Parathyroid adenoma (tissue), 2 donors: ENCODE measurements at regions not wholly inside any gene's neighbourhood (a gene's known extent, or its start where the extent isn't known, plus 50 kb on each side); places are given as distances from the start of the nearest gene placed in this dataset.

ENCODE experiments used
- H2AFZ ChIP-seq: fragments of 300-600 bp; sonication (generic); one replicate; pipeline ENCODE4 v1.7.0; 2017; ENCODE audit warnings: antibody characterized with exemption, mild to moderate bottlenecking
- H3K27ac ChIP-seq: fragments of 300-600 bp; sonication (generic); one replicate; pipeline ENCODE4 v1.7.0; 2017
- H3K27me3 ChIP-seq: fragments of 300-600 bp; sonication (generic); one replicate; pipeline ENCODE4 v1.7.0; 2017; ENCODE audit warnings: low read length; ENCODE audit not compliant: control insufficient read depth, insufficient read depth
- H3K36me3 ChIP-seq: fragments of 300-600 bp; sonication (generic); one replicate; pipeline ENCODE4 v1.7.0; 2017; ENCODE audit warnings: low read length; ENCODE audit not compliant: control insufficient read depth, insufficient read depth
- H3K4me1 ChIP-seq: fragments of 300-600 bp; sonication (generic); one replicate; pipeline ENCODE4 v1.7.0; 2017; ENCODE audit warnings: control low read depth
- H3K4me2 ChIP-seq: fragments of 300-600 bp; sonication (generic); one replicate; pipeline ENCODE4 v1.7.0; 2017; ENCODE audit warnings: low read length
- H3K4me3 ChIP-seq: fragments of 300-600 bp; sonication (generic); one replicate; pipeline ENCODE4 v1.7.0; 2017; ENCODE audit warnings: low read depth, low read length
- H3K79me2 ChIP-seq: fragments of 300-600 bp; sonication (generic); one replicate; pipeline ENCODE4 v1.7.0; 2017; ENCODE audit warnings: control low read depth
- H3K9ac ChIP-seq: fragments of 300-600 bp; sonication (generic); one replicate; pipeline ENCODE4 v1.7.0; 2017; ENCODE audit warnings: mild to moderate bottlenecking
- H3K9me3 ChIP-seq: fragments of 300-600 bp; sonication (generic); one replicate; pipeline ENCODE4 v1.7.0; 2017; ENCODE audit warnings: low read length; ENCODE audit not compliant: control insufficient read depth
- TF ChIP-seq, protein P1 (sequence below): fragments of 300-600 bp; sonication (generic); IDR thresholded peaks from one replicate; pipeline ENCODE4 v1.7.0; 2017; ENCODE audit warnings: antibody characterized with exemption, mild to moderate bottlenecking
- donor health status: primary hyperparathyroidism.

DNA sequence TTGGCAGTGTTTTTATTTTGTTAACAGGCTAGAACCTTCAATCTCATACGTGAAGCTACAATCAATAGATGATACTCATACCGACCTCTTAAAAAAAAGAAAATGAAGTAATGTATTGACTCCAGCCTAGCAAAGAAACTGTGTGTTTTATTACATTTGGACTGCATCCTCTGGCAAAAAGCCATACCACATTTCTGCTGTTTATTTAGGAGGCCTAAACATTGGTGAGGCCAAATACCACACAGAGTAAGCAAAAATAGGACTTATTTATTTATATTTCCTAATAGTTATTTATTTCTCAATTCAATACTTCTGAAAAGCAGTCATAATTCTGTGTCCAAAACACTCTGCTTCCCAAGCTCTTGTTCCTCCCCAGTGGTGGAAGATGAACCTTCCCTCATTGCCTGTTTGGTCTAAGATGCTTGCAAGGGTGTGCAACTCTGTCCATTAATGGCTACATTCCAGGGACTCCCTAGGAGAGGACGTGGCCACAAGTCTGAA, 398.8 kb upstream of the KLF6 start:
- Histone ChIP-seq H3K27ac (no peak overlapping the region), H3K9me3 (no peaks in the 10 kb centered on the region), H3K27me3 (no peaks in the 10 kb centered on the region), H3K9ac (no peak overlapping the region), H3K36me3 (no peaks in the 10 kb centered on the region), H3K4me3 (no peak overlapping the region), H2AFZ (no peak overlapping the region), H3K79me2 (no peaks in the 10 kb centered on the region), H3K4me2 (no peak overlapping the region), H3K4me1 (no peaks in the 10 kb centered on the region)
- TF ChIP-seq, protein P1, sequence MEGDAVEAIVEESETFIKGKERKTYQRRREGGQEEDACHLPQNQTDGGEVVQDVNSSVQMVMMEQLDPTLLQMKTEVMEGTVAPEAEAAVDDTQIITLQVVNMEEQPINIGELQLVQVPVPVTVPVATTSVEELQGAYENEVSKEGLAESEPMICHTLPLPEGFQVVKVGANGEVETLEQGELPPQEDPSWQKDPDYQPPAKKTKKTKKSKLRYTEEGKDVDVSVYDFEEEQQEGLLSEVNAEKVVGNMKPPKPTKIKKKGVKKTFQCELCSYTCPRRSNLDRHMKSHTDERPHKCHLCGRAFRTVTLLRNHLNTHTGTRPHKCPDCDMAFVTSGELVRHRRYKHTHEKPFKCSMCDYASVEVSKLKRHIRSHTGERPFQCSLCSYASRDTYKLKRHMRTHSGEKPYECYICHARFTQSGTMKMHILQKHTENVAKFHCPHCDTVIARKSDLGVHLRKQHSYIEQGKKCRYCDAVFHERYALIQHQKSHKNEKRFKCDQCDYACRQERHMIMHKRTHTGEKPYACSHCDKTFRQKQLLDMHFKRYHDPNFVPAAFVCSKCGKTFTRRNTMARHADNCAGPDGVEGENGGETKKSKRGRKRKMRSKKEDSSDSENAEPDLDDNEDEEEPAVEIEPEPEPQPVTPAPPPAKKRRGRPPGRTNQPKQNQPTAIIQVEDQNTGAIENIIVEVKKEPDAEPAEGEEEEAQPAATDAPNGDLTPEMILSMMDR, result no peak

- no peaks in the 10 kb centered on the region for H3K27me3 ChIP-seq
- H3K4me3 ChIP-seq, result no peak overlapping the region
- H3K4me1 ChIP-seq, result no peaks in the 10 kb centered on the region
- TF ChIP-seq, protein P1, result no peak
- H3K4me2 ChIP-seq, result no peak overlapping the region
- no peak overlapping the region for H3K9ac ChIP-seq
- no peak overlapping the region for H3K27ac ChIP-seq
- no peak overlapping the region for H2AFZ ChIP-seq
- H3K36me3 ChIP-seq, result no peaks in the 10 kb centered on the region
- H3K9me3 ChIP-seq, result no peaks in the 10 kb centered on the region
- H3K79me2 ChIP-seq, result no peaks in the 10 kb centered on the region
Measured at GRCh38 chr10:4181621-4182049, 396.6 kb upstream of the KLF6 start.

DNA sequence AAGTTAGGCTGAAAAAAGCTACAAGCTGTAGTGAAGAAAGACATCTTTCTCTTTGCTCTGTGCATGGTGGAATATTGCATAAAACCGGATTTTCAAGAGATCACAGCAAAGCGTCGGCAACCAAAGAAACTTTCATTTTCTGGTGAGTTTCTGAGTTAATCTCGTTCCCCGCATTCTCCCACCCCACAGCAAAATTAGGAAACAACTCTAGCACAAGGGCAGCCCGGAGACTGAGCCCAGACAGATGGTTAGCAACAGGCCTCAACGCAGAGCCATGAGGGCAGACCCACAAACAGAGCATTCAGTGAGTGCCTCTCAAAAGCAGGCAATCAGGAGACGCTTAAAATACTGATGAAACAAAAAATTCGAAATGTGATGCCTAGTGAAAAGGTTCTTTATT, 396.1 kb upstream of the KLF6 start:
- H3K4me1 ChIP-seq, result no peaks in the 10 kb centered on the region
- no peak overlapping the region for H3K9ac ChIP-seq
- no peak overlapping the region for H3K27ac ChIP-seq
- H3K9me3 ChIP-seq, result no peaks in the 10 kb centered on the region
- H3K79me2 ChIP-seq, result no peaks in the 10 kb centered on the region
- no peak overlapping the region for H3K4me2 ChIP-seq
- TF ChIP-seq, protein P1, result no peak
- no peaks in the 10 kb centered on the region for H3K27me3 ChIP-seq
- no peak overlapping the region for H3K4me3 ChIP-seq
- H3K36me3 ChIP-seq, result no peaks in the 10 kb centered on the region
- no peak overlapping the region for H2AFZ ChIP-seq

- H3K27ac ChIP-seq, result no peak overlapping the region
- no peaks in the 10 kb centered on the region for H3K27me3 ChIP-seq
- H3K4me1 ChIP-seq, result no peaks in the 10 kb centered on the region
- H3K79me2 ChIP-seq, result no peaks in the 10 kb centered on the region
- no peaks in the 10 kb centered on the region for H3K36me3 ChIP-seq
- H3K4me2 ChIP-seq, result no peak overlapping the region
- no peak overlapping the region for H3K9ac ChIP-seq
- H2AFZ ChIP-seq, result no peak overlapping the region
- H3K4me3 ChIP-seq, result no peak overlapping the region
- TF ChIP-seq, protein P1, result no peak
- no peaks in the 10 kb centered on the region for H3K9me3 ChIP-seq
Measured at GRCh38 chr10:4177791-4178190, 392.8 kb upstream of the KLF6 start.

DNA sequence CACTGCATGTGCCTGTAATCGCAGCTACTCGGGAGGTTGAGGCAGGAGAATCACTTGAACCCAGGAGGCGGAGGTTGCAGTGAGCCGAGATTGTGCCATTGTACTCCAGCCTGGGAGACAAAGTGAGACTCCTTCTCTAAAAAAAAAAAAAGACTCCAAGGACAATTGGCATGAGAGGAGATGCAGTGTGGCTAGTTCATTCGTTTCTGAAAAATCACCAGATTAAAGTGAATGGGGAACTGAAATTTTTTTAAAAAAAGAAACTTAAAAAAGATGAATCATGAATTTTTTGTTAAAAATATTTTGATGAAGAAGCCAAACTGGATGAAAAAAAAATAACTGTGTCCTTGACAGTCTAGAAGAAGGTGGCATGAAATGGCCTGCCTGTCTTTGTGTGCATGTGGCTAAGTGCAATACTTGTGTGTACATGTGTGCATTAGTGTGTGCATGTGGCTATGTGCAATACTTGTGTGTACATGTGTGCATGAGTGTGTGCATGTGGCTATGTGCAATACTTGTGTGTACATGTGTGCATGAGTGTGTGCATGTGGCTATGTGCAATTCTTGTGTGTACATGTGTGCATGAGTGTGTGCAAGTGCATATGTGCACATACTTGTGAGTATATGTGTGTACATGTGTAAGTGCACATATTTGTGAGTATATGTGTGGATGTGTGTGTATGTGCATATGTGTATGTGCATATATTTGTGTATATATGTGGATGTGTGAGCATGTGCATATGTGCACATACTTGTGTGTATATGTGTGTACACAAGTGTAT, 391.7 kb upstream of the KLF6 start:
- H3K27ac ChIP-seq, result no peak overlapping the region
- H3K27me3 ChIP-seq, result no peaks in the 10 kb centered on the region
- H2AFZ ChIP-seq, result no peak overlapping the region
- H3K4me3 ChIP-seq, result no peak overlapping the region
- no peaks in the 10 kb centered on the region for H3K4me1 ChIP-seq
- H3K4me2 ChIP-seq, result no peak overlapping the region
- no peaks in the 10 kb centered on the region for H3K79me2 ChIP-seq
- TF ChIP-seq, protein P1, result no peak
- H3K9me3 ChIP-seq, result no peaks in the 10 kb centered on the region
- H3K9ac ChIP-seq, result no peak overlapping the region
- H3K36me3 ChIP-seq, result no peaks in the 10 kb centered on the region
